H9 (cell line): ENCODE measurements at regions not wholly inside any gene's neighbourhood (a gene's known extent, or its start where the extent isn't known, plus 50 kb on each side); places are given as distances from the start of the nearest gene placed in this dataset.

Source experiments
- DNase-seq: peaks from one replicate; pipeline ENCODE4 v3.0.0-alpha.2; 2017
- H2AFZ ChIP-seq: one replicate; pipeline ENCODE4 v1.6.1; 2013; ENCODE audit warnings: mild to moderate bottlenecking, low read length, control low read depth, moderate library complexity
- H2AK5ac ChIP-seq: 2 replicates; pipeline ENCODE4 v1.6.1; 2013; ENCODE audit warnings: low read length, control low read depth, mixed read lengths; ENCODE audit not compliant: insufficient read length
- H2BK120ac ChIP-seq: one replicate; pipeline ENCODE4 v1.6.1; 2013; ENCODE audit warnings: low read depth, mild to moderate bottlenecking, low read length, control low read depth, inconsistent platforms; ENCODE audit not compliant: poor library complexity, severe bottlenecking
- H2BK12ac ChIP-seq: 2 replicates; pipeline ENCODE4 v1.6.1; 2013; ENCODE audit warnings: low read length, control low read depth, mixed read lengths, low read depth; ENCODE audit not compliant: insufficient read length
- H2BK15ac ChIP-seq: 2 replicates; pipeline ENCODE4 v1.6.1; 2013; ENCODE audit warnings: low read depth, low read length, control low read depth
- H2BK20ac ChIP-seq: one replicate; pipeline ENCODE4 v1.6.1; 2013; ENCODE audit warnings: low read depth, mild to moderate bottlenecking, low read length, control low read depth, inconsistent platforms; ENCODE audit not compliant: poor library complexity, severe bottlenecking
- H2BK5ac ChIP-seq: 2 replicates; pipeline ENCODE4 v1.6.1; 2013; ENCODE audit warnings: low read length, control low read depth, mixed read lengths; ENCODE audit not compliant: insufficient read length
- H3K14ac ChIP-seq: 2 replicates; pipeline ENCODE4 v1.6.1; 2013; ENCODE audit warnings: low read length, control low read depth; ENCODE audit not compliant: insufficient read depth
- H3K18ac ChIP-seq: 2 replicates; pipeline ENCODE4 v1.6.1; 2013; ENCODE audit warnings: low read depth, mild to moderate bottlenecking, mixed read lengths, low read length, control low read depth; ENCODE audit not compliant: insufficient read length
- H3K23ac ChIP-seq: 2 replicates; pipeline ENCODE4 v1.6.1; 2013; ENCODE audit warnings: low read length, control low read depth, mixed read lengths, low read depth; ENCODE audit not compliant: insufficient read length
- H3K23me2 ChIP-seq: 2 replicates; pipeline ENCODE4 v1.6.1; 2013; ENCODE audit warnings: low read depth, mild to moderate bottlenecking, mixed read lengths, low read length, control low read depth; ENCODE audit not compliant: insufficient read length, poor library complexity, severe bottlenecking
- H3K27ac ChIP-seq: 2 replicates; pipeline ENCODE4 v1.5.1; 2013; ENCODE audit warnings: low read length, control low read depth, mixed read lengths, low read depth; ENCODE audit not compliant: insufficient read length
- H3K27me3 ChIP-seq: 2 replicates; pipeline ENCODE4 v1.6.1; 2013; ENCODE audit warnings: low read length, control low read depth, inconsistent platforms; ENCODE audit not compliant: insufficient read depth
- H3K4ac ChIP-seq: 2 replicates; pipeline ENCODE4 v1.6.1; 2013; ENCODE audit warnings: low read depth, mild to moderate bottlenecking, control low read depth, inconsistent platforms, low read length, moderate library complexity
- H3K4me1 ChIP-seq: 2 replicates; pipeline ENCODE4 v1.6.1; 2013; ENCODE audit warnings: low read length, control low read depth, inconsistent platforms; ENCODE audit not compliant: insufficient read depth
- H3K4me2 ChIP-seq: 2 replicates; pipeline ENCODE4 v1.6.1; 2013; ENCODE audit warnings: low read length, control low read depth, mixed read lengths; ENCODE audit not compliant: insufficient read length, insufficient read depth
- H3K56ac ChIP-seq: 2 replicates; pipeline ENCODE4 v1.6.1; 2013; ENCODE audit warnings: low read depth, mild to moderate bottlenecking, mixed read lengths, low read length, control low read depth; ENCODE audit not compliant: insufficient read length
- H3K79me1 ChIP-seq: 2 replicates; pipeline ENCODE4 v1.6.1; 2013; ENCODE audit warnings: low read depth, mild to moderate bottlenecking, moderate library complexity, low read length, control low read depth, inconsistent platforms; ENCODE audit not compliant: insufficient read depth, poor library complexity, severe bottlenecking
- H3K79me2 ChIP-seq: 2 replicates; pipeline ENCODE4 v1.6.1; 2013; ENCODE audit warnings: low read length, control low read depth, inconsistent platforms; ENCODE audit not compliant: insufficient read depth
- H3K9ac ChIP-seq: 2 replicates; pipeline ENCODE4 v1.6.1; 2013; ENCODE audit warnings: low read length, control low read depth, mixed read lengths; ENCODE audit not compliant: insufficient read length; ENCODE audit errors: extremely low read depth
- H3K9me3 ChIP-seq: one replicate; pipeline ENCODE4 v1.6.1; 2013; ENCODE audit warnings: low read depth, low read length, inconsistent platforms; ENCODE audit not compliant: control insufficient read depth
- H3T11ph ChIP-seq: one replicate; pipeline ENCODE4 v1.6.1; 2013; ENCODE audit warnings: mild to moderate bottlenecking, low read length, control low read depth, inconsistent platforms
- H4K20me1 ChIP-seq: one replicate; pipeline ENCODE4 v1.6.1; 2013; ENCODE audit not compliant: control insufficient read depth, insufficient read length, insufficient read depth
- H4K5ac ChIP-seq: 2 replicates; pipeline ENCODE4 v1.6.1; 2013; ENCODE audit warnings: low read depth, mild to moderate bottlenecking, mixed read lengths, low read length, control low read depth; ENCODE audit not compliant: insufficient read length
- H4K8ac ChIP-seq: replicated peaks from 2 replicates; pipeline ENCODE4 v1.6.1; 2013; ENCODE audit warnings: low read length, control low read depth, mixed read lengths, low read depth; ENCODE audit not compliant: insufficient read length
- H4K91ac ChIP-seq: 2 replicates; pipeline ENCODE4 v1.6.1; 2013; ENCODE audit warnings: low read depth, mild to moderate bottlenecking, moderate library complexity, mixed read lengths, low read length, control low read depth; ENCODE audit not compliant: insufficient read length
- H3K27ac Mint-ChIP-seq, 3 experiments: 2 replicates in 2 of 3; 3 replicates in 1 of 3; pipeline ENCODE4 v1.8.0; 2020 to 2021; ENCODE audit warnings: mixed read lengths in 3 of 3, mild to moderate bottlenecking in 1 of 3, moderate library complexity in 1 of 3
- H3K27me3 Mint-ChIP-seq: 2 replicates; pipeline ENCODE4 v1.8.0; 2021; ENCODE audit warnings: low read depth, mild to moderate bottlenecking, moderate library complexity, mixed read lengths
- H3K36me3 Mint-ChIP-seq, 3 experiments: 2 replicates in 2 of 3; 3 replicates in 1 of 3; pipeline ENCODE4 v1.8.0; 2020 to 2021; ENCODE audit warnings: low read depth in 3 of 3, mixed read lengths in 3 of 3; ENCODE audit not compliant: insufficient read depth in 1 of 3
- H3K4me1 Mint-ChIP-seq, 2 experiments: 2 replicates each; pipeline ENCODE4 v1.8.0; 2020; ENCODE audit warnings: mixed read lengths in 2 of 2
- H3K4me3 Mint-ChIP-seq, 2 experiments: 2 replicates in 1 of 2; 3 replicates in 1 of 2; pipeline ENCODE4 v1.8.0; 2020 to 2021; ENCODE audit warnings: mild to moderate bottlenecking in 2 of 2, mixed read lengths in 2 of 2, moderate library complexity in 1 of 2
- H3K9me3 Mint-ChIP-seq, 2 experiments: 2 replicates in 1 of 2; 3 replicates in 1 of 2; pipeline ENCODE4 v1.8.0; 2020; ENCODE audit warnings: mild to moderate bottlenecking in 2 of 2, mixed read lengths in 2 of 2, moderate library complexity in 1 of 2
- WGBS: extraction: QIAGEN DNeasy Blood & Tissue Kit; methylation state at CpG from one replicate; pipeline ENCODE4 v1.1.7; 2013; ENCODE audit warnings: missing lambda C conversion rate, low lambda C conversion rate, mixed read lengths; ENCODE audit not compliant: insufficient read length; ENCODE audit errors: extremely low coverage; 5-methylcytosine and 5-hydroxymethylcytosine counted together
- TF ChIP-seq, protein P1 (sequence below): fragments of 200-600 bp; sonication (generic); conservative IDR thresholded peaks from 3 replicates; pipeline ENCODE4 v1.8.0; 2021; ENCODE audit warnings: antibody characterized with exemption, mild to moderate bottlenecking

GRCh38 chr7:68422281-68422680 lies 1176.0 kb upstream of the AUTS2 start:
- no CpG with 5 or more reads among the region's 4 CpGs for WGBS
- TF ChIP-seq, protein P1, sequence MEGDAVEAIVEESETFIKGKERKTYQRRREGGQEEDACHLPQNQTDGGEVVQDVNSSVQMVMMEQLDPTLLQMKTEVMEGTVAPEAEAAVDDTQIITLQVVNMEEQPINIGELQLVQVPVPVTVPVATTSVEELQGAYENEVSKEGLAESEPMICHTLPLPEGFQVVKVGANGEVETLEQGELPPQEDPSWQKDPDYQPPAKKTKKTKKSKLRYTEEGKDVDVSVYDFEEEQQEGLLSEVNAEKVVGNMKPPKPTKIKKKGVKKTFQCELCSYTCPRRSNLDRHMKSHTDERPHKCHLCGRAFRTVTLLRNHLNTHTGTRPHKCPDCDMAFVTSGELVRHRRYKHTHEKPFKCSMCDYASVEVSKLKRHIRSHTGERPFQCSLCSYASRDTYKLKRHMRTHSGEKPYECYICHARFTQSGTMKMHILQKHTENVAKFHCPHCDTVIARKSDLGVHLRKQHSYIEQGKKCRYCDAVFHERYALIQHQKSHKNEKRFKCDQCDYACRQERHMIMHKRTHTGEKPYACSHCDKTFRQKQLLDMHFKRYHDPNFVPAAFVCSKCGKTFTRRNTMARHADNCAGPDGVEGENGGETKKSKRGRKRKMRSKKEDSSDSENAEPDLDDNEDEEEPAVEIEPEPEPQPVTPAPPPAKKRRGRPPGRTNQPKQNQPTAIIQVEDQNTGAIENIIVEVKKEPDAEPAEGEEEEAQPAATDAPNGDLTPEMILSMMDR, result no peak
- H2AFZ ChIP-seq, result no peak overlapping the region

More at GRCh38 chr7:68422281-68422680, 1176.0 kb upstream of the AUTS2 start:
- no peaks in the 10 kb centered on the region for H3K79me2 ChIP-seq
- no peak overlapping the region for H2BK5ac ChIP-seq
- no peak overlapping the region for H3K18ac ChIP-seq
- H3K4me2 ChIP-seq, result no peak overlapping the region
- no peak overlapping the region for H3K14ac ChIP-seq
- no peaks in the 10 kb centered on the region for H3K4me1 ChIP-seq
- DNase-seq, result no peak
- H3K9ac ChIP-seq, result no peak overlapping the region
- no peak overlapping the region for H4K8ac ChIP-seq
- no peak overlapping the region for H3T11ph ChIP-seq
- no peak overlapping the region for H2BK120ac ChIP-seq
- H3K27me3 Mint-ChIP-seq, result no peaks in the 10 kb centered on the region
- H3K4me1 Mint-ChIP-seq, result peaks cover 17 to 22% of the 10 kb centered on the region in 2 experiments
- no peak overlapping the region for H3K56ac ChIP-seq
- H3K27ac Mint-ChIP-seq, result peak overlapping the region in 1 of 3 experiments; percentile 64; a peak in 1 of 7 replicates
- no peaks in the 10 kb centered on the region for H3K23me2 ChIP-seq
- H2BK12ac ChIP-seq, result no peak overlapping the region
- no peaks in the 10 kb centered on the region for H3K27me3 ChIP-seq
- no peak overlapping the region for H2BK15ac ChIP-seq
- H3K4me3 Mint-ChIP-seq, result no peak overlapping the region
- H4K91ac ChIP-seq, result no peak overlapping the region
- H2BK20ac ChIP-seq, result no peak overlapping the region
- H3K9me3 ChIP-seq, result no peaks in the 10 kb centered on the region
- no peaks in the 10 kb centered on the region for H4K20me1 ChIP-seq
- peaks cover 7% of the 10 kb centered on the region in 2 experiments; a peak in 3 of 5 replicates for H3K9me3 Mint-ChIP-seq
- H3K4ac ChIP-seq, result no peak overlapping the region
- no peak overlapping the region for H3K23ac ChIP-seq
- H2AK5ac ChIP-seq, result no peak overlapping the region
- peaks cover 0 to 7% (median 3%) of the 10 kb centered on the region in 3 experiments; a peak in 2 of 7 replicates for H3K36me3 Mint-ChIP-seq
- no peak overlapping the region for H3K27ac ChIP-seq
- H4K5ac ChIP-seq, result no peak overlapping the region
- H3K79me1 ChIP-seq, result no peaks in the 10 kb centered on the region
